ENCODE measurements at regions not wholly inside any gene's neighbourhood (a gene's known extent, or its start where the extent isn't known, plus 50 kb on each side); places are given as distances from the start of the nearest gene placed in this dataset.
"Not testable (repeated sequence)": the region's sequence is repeated elsewhere in the genome, so short reads cannot be mapped to it uniquely, and the experiment has no call there.

DNA sequence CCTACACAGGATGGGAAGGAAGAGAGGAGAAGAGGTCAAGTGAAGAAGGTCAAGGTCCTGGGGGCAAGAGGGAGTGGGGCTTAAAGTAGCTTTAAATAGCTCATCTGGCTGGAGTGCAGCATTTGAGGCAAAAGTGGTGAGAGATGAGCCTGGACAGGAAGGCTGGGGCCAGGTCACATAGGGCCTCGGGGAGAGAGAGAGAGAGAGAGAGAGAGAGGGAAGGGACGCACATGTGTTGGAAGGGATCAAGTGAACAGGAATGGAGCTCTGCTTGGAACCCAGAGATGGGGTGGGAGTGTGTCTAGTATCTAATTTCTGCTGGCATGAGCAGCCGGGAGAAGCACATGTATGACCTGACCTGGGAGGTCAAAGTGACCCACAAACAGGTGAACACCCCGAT, 407.5 kb downstream of the MED13L start:
- H3K9me3 Mint-ChIP-seq = no peaks in the 10 kb centered on the region
- H3K36me3 Mint-ChIP-seq = no peaks in the 10 kb centered on the region
- H3K27ac Mint-ChIP-seq = no peak overlapping the region
- H3K27me3 Mint-ChIP-seq (ENCODE audit: low read depth in 3 of 3) = peaks cover 3 to 8% (median 8%) of the 10 kb centered on the region in 3 donors
- no peak for DNase-seq
- peaks cover 0 to 5% of the 10 kb centered on the region in 2 donors for H3K4me1 Mint-ChIP-seq
- H3K4me3 Mint-ChIP-seq = no peak overlapping the region

DNA sequence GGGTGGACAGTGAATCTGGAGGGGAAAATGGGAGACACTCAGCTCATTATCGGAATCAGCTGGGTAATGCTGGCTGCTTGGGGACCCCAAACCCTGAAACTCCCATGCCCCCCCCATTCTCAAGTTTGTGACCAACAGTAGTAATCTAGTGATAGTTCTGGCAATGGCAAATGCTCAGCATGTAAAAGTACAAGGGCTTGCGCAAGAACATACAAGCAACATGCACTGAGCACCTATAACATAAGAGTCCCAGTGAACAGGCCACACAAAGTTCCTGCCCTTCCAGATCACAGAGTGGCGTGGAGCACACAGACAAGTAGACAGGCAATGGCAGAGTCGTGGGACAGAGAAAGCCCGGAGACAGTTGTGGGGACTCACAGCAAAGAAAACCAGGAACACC, 407.9 kb downstream of the MED13L start:
- Mint-ChIP-seq H3K4me1 (peaks cover 0 to 4% of the 10 kb centered on the region in 2 donors), H3K27ac (no peak overlapping the region), H3K9me3 (no peaks in the 10 kb centered on the region)

DNA sequence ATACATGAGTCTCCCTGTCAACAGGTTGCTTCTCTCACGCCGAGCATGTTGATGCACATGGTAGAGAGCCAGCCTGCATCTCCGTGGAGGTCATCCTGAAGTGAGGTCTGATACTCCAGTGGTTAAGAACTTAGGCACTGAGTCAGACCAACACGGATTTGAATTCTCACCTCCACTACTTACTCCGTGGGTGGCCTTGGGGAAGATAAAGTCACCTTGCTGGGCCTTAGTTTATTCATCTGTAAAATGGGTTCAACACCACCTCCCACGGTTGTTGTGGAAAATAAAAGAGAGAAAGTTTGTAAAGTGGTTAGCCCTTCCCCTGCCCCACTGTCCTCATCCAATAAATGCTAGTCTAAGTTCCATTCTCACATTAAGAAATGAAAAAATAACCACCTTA, 408.9 kb downstream of the MED13L start:
- Mint-ChIP-seq H3K9me3 (no peaks in the 10 kb centered on the region), H3K27me3 (ENCODE audit: low read depth in 3 of 3) (peaks cover 3 to 8% (median 8%) of the 10 kb centered on the region in 3 donors), H3K4me3 (no peak overlapping the region), H3K4me1 (no peaks in the 10 kb centered on the region), H3K27ac (no peak overlapping the region), H3K36me3 (no peaks in the 10 kb centered on the region)
- DNase-seq = no peak

More for the DNA sequence above, 407.9 kb downstream of the MED13L start:
- Mint-ChIP-seq H3K4me3 (no peak overlapping the region), H3K27me3 (ENCODE audit: low read depth in 3 of 3) (peaks cover 3 to 8% (median 8%) of the 10 kb centered on the region in 3 donors), H3K36me3 (no peaks in the 10 kb centered on the region)
- no peak for DNase-seq

DNA sequence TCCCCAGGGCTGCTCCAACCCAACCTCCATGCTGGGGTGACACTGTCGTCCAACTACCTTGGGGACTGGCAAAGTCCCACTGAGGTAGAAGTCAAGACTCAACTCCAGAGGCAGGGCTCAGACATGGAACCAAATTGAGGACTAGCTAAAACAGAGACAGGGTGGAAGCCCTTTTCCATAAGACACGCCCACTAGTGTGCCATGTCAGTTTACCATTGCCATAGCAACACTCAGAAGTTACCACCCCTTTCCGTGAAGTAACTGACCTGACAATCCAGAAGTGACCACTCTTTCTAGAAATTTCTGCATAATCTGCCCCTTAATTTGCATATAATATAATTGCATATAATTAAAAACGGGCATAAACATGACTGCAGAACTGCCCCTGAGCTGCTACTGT, 409.6 kb downstream of the MED13L start:
- Mint-ChIP-seq H3K4me1 (no peaks in the 10 kb centered on the region), H3K36me3 (no peaks in the 10 kb centered on the region), H3K27ac (no peak overlapping the region), H3K27me3 (ENCODE audit: low read depth in 3 of 3) (peaks cover 3 to 8% (median 4%) of the 10 kb centered on the region in 3 donors), H3K9me3 (no peaks in the 10 kb centered on the region), H3K4me3 (no peak overlapping the region)
- no peak for DNase-seq

DNA sequence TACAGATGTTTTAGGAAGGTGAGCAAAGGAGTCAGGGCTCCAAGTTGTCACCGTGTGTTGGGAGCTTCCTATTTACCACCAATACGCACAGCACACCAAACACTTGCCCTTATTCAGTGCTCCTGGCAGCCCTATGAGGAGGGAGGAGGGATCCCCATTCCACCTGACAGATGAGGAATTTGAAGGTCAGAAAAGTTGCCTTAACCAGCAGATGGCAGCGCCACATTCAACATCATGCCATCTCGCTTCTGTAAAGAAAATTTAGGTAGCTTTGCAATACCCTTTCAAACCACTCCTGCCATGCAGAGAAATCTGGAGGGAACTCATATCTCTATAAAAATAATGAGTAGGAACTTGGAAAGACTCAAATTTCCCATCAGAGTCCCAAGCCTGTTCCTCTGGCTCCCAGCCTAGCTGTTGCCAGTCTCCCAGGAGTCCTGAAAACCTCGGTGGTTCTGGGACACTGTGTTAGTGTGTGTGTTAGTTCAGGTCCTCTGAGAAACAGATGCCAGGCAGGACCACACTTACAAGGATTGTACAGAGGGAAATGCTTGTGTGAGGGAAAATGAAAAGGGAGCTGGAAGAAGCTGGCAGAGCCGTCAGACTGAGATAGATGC, 410.5 kb downstream of the MED13L start:
- H3K36me3 Mint-ChIP-seq = no peaks in the 10 kb centered on the region
- H3K4me1 Mint-ChIP-seq = no peaks in the 10 kb centered on the region
- H3K9me3 Mint-ChIP-seq = no peaks in the 10 kb centered on the region
- peaks cover 3 to 8% (median 4%) of the 10 kb centered on the region in 3 donors for H3K27me3 Mint-ChIP-seq (ENCODE audit: low read depth in 3 of 3)
- H3K4me3 Mint-ChIP-seq = no peak overlapping the region
- no peak for DNase-seq
- no peak overlapping the region for H3K27ac Mint-ChIP-seq

DNA sequence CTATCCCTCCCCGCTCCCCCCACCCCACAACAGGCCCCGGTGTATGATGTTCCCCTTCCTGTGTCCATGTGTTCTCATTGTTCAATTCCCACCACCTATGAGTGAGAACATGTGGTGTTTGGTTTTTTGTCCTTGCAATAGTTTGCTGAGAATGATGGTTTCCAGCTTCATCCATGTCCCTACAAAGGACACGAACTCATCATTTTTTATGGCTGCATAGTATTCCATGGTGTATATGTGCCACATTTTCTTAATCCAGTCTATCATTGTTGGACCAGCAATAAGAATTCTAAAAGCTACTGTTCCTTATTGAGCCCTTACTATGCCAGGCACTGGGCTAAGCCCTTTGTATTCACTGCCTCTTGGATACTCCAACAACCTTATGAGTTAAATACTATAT, 411.2 kb downstream of the MED13L start:
- not testable (repeated sequence) for H3K4me1 Mint-ChIP-seq, H3K4me3 Mint-ChIP-seq, DNase-seq, H3K27ac Mint-ChIP-seq, H3K36me3 Mint-ChIP-seq, H3K9me3 Mint-ChIP-seq
- peaks cover 0 to 11% (median 4%) of the 10 kb centered on the region in 3 donors for H3K27me3 Mint-ChIP-seq (ENCODE audit: low read depth in 3 of 3)

DNA sequence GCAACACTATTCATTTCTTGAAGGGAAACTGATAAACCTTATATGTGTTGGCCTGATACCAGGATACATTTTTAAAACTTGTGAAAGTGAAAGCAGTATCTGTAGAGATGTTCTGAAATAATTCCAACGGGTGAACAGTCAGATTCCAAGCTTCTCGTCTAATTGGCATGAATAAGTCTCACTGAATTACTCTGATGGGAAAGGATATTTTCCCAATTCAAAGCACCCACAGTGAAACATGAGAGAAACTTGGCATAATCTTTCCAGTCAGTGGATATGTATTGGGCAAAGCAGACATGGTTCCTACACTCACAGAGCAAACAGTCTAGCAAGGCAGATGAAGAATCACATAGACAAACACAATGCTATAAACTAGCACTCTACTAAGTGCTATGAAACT, 413.1 kb downstream of the MED13L start:
- DNase-seq = no peak
- Mint-ChIP-seq H3K4me1 (no peaks in the 10 kb centered on the region), H3K36me3 (no peaks in the 10 kb centered on the region), H3K27ac (no peak overlapping the region), H3K27me3 (ENCODE audit: low read depth in 3 of 3) (peaks cover 0 to 12% (median 4%) of the 10 kb centered on the region in 3 donors), H3K4me3 (no peak overlapping the region), H3K9me3 (peaks cover 0 to 2% (median 0%) of the 10 kb centered on the region in 6 donors)

DNA sequence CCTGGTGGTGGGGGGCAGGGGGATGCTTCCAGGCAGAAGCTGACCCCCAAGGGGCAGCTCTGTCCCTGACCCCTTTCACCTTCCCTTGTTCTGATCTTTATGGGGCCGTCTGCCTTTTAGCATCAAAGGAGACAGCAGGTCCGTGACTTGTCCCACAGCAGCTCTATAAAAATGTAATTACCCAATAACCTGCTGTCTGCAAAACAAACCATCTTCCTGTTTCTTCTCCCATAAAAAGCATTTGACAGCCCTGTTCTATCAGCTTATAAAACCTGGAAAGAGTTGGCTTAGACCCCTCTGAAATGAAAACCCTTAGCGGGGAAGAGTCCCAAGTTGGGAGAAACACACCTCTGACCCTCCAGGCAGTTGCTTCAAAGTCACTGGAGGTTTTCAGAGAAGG, 416.9 kb downstream of the MED13L start:
- no peaks in the 10 kb centered on the region for H3K36me3 Mint-ChIP-seq
- H3K27ac Mint-ChIP-seq = no peak overlapping the region
- H3K4me3 Mint-ChIP-seq = no peak overlapping the region
- H3K9me3 Mint-ChIP-seq = peaks cover 0 to 2% (median 0%) of the 10 kb centered on the region in 6 donors
- peaks cover 0 to 6% (median 3%) of the 10 kb centered on the region in 3 donors for H3K27me3 Mint-ChIP-seq (ENCODE audit: low read depth in 3 of 3)
- no peaks in the 10 kb centered on the region for H3K4me1 Mint-ChIP-seq
- no peak for DNase-seq

DNA sequence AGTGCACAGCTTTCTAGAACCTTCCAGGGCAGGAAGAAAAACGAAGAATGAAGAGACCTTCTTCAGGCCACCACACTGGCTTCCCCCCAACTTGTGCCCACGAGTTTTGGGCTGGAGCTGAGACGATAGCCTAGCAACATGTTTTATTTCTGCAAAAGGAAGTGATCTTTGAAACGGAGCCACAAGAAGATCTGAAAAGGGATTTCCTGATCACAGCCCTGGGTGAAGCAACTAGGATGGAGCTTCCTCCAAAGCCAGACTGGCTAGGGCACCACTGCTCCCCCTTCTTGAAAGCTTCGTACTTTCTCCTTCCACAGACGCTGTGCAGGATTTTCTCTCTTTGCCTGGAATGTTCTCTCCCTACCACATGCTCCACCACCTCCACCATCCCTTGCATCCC, 418.3 kb downstream of the MED13L start:
- no peak overlapping the region for H3K4me3 Mint-ChIP-seq
- H3K9me3 Mint-ChIP-seq = peaks cover 0 to 2% (median 0%) of the 10 kb centered on the region in 6 donors
- no peak for DNase-seq
- H3K36me3 Mint-ChIP-seq = no peaks in the 10 kb centered on the region
- H3K4me1 Mint-ChIP-seq = no peaks in the 10 kb centered on the region
- peaks cover 0 to 6% (median 3%) of the 10 kb centered on the region in 3 donors for H3K27me3 Mint-ChIP-seq (ENCODE audit: low read depth in 3 of 3)
- no peak overlapping the region for H3K27ac Mint-ChIP-seq

DNA sequence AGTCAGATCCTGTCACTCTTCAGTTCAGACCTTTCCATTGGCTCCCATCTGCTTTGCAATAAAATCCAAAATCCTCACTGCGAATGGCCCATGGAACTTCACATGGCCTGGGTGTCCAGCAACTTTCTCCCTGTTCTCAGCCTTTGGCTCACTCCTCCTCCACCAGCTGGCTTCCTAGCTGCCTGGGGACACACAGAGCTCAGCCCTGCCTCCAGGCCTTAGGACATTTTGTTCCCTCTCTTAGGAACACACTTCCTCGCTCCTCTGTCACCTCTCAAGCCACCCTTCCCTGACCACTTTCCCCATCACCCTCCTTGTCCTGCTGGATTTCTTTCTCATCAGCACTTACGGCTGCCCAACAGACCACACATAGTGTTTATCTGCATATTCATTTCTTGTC, 419.6 kb downstream of the MED13L start:
- H3K36me3 Mint-ChIP-seq = no peaks in the 10 kb centered on the region
- DNase-seq = no peak
- H3K9me3 Mint-ChIP-seq = peaks cover 0 to 2% (median 0%) of the 10 kb centered on the region in 6 donors
- no peak overlapping the region for H3K27ac Mint-ChIP-seq
- no peaks in the 10 kb centered on the region for H3K4me1 Mint-ChIP-seq
- H3K4me3 Mint-ChIP-seq = no peak overlapping the region
- H3K27me3 Mint-ChIP-seq (ENCODE audit: low read depth in 3 of 3) = peaks cover 0 to 6% (median 3%) of the 10 kb centered on the region in 3 donors

DNA sequence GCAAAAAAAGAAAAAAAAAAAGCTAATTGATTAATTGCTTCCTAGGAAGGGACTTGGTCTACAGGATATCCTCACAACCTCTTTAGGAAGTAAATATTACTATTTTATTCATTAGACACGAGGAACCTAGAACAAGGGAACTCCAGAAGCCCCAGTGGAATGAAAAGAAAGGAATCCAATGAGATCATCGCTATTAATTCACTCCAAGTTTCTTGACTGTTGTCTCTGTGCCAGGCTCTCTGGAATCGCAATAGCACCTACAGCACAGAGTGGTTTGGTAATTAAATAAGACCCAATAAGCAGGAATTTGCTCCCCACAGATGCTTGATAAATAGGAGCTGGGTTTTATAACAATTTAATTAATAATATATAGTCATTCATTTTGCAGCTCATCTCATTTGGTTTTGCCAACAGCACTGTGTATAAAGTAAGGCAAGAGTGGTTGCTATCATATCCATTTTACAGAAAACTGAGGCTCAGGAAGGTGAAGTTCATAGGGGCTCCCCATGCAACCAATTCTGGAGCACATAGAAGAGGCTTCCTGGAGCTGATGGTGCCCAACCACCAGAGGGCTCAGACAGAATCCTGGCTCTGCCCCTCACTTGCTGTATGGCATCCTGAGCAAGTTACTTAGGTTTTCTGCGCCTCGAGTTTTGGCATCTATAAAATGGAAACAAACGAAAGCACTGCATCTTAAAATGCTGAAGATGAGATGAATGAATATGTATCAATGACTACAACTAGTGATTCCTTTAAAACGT, 420.2 kb downstream of the MED13L start:
- Mint-ChIP-seq H3K9me3 (peaks cover 0 to 2% (median 0%) of the 10 kb centered on the region in 6 donors), H3K27ac (no peak overlapping the region), H3K36me3 (no peaks in the 10 kb centered on the region), H3K4me3 (no peak overlapping the region), H3K4me1 (no peaks in the 10 kb centered on the region), H3K27me3 (ENCODE audit: low read depth in 3 of 3) (peaks cover 0 to 6% (median 3%) of the 10 kb centered on the region in 3 donors)
- DNase-seq = no peak

DNA sequence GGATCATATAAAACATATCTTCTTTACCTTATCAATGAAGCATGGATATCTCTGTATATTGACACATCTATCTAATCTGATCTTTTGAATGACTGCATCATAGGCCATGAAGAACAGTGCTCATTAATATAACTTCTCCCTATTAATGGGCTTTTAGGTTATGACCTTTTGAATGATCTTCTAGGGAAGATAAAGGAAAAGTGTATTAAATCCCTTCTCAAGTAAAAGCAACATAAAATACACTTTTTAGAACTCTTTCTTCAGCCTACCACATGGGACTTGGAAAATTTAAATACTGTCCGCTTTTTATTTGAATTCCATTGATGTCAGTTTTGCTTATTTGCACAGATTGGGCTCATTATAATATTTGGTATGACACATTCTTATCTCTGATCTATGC, 425.4 kb downstream of the MED13L start:
- Mint-ChIP-seq H3K27ac (no peak overlapping the region), H3K4me1 (no peaks in the 10 kb centered on the region), H3K27me3 (ENCODE audit: low read depth in 3 of 3) (peaks cover 2 to 5% (median 3%) of the 10 kb centered on the region in 3 donors), H3K9me3 (no peaks in the 10 kb centered on the region), H3K4me3 (no peak overlapping the region), H3K36me3 (no peaks in the 10 kb centered on the region)
- no peak for DNase-seq

DNA sequence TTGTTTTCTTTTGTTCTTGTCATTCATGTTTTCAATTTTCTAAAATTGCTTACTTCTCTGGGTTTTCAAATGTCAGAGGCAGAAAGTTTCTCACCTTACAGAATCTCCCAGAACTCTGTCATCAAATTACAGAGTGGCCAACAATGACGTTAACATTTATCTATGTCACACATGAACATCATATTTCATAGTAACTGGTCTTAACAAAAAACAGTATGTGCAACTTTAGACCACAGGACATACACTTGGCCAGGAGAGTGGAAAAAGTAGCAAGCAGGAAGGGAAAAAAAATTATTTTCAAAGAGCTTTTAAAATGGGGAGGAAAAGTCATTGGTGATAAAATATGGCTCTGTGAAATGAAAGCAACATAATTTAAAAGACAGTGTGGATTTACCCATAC, 426.5 kb downstream of the MED13L start:
- no peaks in the 10 kb centered on the region for H3K9me3 Mint-ChIP-seq
- no peak overlapping the region for H3K4me3 Mint-ChIP-seq
- DNase-seq = no peak
- H3K4me1 Mint-ChIP-seq = no peaks in the 10 kb centered on the region
- H3K36me3 Mint-ChIP-seq = no peaks in the 10 kb centered on the region
- H3K27ac Mint-ChIP-seq = no peak overlapping the region
- peaks cover 2 to 5% (median 3%) of the 10 kb centered on the region in 3 donors for H3K27me3 Mint-ChIP-seq (ENCODE audit: low read depth in 3 of 3)

DNA sequence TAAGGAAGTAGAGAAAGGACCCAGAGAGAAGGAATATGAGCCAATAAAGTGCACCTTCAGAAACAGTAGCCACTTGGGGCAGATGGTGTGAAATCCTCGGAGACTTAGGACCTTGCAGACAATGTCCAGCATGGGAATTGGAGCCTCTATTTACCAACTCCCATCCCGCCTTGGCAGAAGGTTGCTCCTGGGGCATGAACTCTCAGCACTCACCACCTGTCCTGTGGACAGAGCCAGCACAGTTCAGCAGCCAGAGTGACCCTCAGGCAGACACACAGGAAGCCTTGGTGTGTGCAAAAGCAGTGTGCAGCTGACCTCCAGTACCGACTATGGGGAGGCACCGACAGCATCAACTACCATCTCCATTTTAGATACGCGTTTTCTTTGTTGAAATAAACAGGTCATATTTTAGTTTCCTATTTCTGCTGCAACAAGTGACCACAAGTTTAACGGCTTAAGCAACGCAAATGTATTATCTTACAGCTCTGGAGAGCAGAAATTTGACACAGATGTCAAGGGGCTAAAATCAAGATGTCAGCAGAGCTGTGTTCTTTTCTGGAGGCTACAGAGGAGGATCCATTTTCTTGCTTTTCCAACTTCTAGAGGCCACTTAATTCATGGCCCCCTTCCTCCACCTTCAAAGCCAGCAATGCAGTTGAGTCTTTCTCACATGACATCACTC, 428.1 kb downstream of the MED13L start:
- peaks cover 2 to 5% (median 3%) of the 10 kb centered on the region in 3 donors for H3K27me3 Mint-ChIP-seq (ENCODE audit: low read depth in 3 of 3)
- H3K36me3 Mint-ChIP-seq = no peaks in the 10 kb centered on the region
- H3K9me3 Mint-ChIP-seq = no peaks in the 10 kb centered on the region
- no peak overlapping the region for H3K4me3 Mint-ChIP-seq
- no peak overlapping the region for H3K27ac Mint-ChIP-seq
- H3K4me1 Mint-ChIP-seq = no peaks in the 10 kb centered on the region
- no peak for DNase-seq
